CD4-positive, alpha-beta T cell treated with Interleukin-1 beta for 1 hour (primary cell): ENCODE measurements at regions not wholly inside any gene's neighbourhood (a gene's known extent, or its start where the extent isn't known, plus 50 kb on each side); places are given as distances from the start of the nearest gene placed in this dataset.
"Not testable (repeated sequence)": the region's sequence is repeated elsewhere in the genome, so short reads cannot be mapped to it uniquely, and the experiment has no call there.

Experiments
- DNase-seq, 2 donors: peaks; one replicate each; pipeline ENCODE4 v3.0.0-alpha.2; 2020 to 2022

DNA sequence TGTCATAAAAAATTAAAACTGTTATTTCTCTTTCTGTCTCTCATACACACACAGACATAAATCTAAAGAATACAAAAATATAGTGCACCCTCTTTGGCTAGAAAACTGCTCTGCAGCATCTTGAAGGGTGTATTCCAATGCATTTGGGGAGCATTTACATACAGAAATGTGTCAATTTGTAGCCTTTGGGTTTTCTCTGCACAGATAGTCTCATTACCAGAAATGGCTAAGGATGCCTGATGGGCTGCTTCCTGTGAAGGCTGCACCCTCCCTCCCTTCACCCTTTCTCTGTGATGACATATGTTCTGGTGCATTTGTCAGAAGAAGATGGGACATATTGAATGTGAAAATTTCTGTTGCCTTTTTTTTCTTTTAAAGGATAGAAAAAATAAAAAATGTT, 1239.3 kb downstream of the CDH11 start:
- DNase-seq: no peak

DNA sequence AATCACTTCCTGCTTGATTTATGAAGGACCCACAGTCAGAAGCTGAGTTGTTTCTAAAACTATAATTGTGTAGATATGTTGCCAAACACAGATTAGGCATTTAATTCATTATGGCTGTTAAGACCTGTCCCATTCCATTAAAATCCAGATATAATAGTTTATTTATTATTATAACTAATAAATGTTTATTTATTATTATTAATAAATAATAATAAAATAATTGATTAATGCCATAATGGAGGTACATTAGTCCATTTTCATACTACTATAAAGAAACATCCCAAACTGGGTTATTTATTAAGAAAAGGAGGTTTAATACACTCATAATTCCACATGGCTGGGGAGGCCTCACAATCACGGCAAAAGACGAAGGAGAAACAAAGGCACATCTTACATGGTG, 1240.9 kb downstream of the CDH11 start:
- no peak for DNase-seq

- DNase-seq: no peak
Observed at GRCh38 chr16:63877401-63877800, 1244.5 kb downstream of the CDH11 start.

DNA sequence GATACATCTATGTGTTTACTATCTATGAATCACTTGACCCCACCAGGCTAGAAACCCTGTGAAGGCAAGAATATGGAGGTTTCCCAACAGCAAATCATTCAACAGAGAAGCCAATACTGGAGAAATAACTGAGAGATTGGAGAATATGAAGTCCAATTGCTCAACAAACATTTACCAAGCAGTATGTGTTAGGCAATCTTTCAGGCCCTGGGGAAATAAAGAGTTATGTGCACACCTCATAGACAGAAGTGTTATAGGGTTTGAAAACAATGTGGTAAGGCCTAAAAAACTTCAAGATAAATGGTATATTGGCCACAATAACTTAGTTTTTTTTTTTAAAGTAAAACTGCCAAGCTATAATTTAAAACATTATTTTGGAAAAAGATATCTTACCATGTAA, 1245.8 kb downstream of the CDH11 start:
- DNase-seq: no peak

DNA sequence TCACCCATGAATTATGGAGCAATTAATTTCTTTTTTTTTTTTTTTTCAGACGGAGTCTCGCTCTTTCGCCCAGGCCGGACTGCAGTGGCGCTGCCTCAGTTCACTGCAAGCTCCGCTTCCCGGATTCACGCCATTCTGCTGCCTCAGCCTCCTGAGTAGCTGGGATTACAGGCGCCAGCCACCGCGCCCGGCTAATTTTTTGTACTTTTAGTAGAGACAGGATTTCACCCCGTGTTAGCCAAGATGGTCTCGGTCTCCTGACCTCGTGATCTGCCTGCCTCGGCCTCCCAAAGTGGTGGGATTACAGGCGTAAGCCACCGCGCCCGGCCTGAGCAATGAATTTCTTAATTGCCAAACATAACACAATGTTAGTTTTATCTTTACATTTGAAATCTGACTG, 1261.2 kb downstream of the CDH11 start:
- DNase-seq: not testable (repeated sequence)

- no peak for DNase-seq
Observed at GRCh38 chr16:63856537-63856936, 1265.3 kb downstream of the CDH11 start.

DNA sequence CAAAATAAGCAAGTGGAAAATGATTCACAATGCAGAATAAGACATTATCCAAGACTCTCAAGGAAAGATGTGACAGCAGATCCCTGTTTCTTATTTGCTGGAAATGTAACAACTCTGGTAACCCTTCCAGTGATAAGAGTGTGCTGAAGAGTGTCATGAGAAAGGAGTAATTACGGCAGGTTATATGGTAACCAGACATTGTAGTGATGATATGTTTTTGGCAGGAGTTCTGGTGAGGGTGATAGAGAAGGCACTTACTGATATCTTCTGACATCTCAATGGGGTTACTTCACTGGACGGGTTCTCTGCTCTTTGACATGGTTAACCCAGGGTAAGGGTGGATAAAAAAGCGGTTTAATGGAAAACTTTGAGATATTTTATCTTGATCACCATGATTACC, 1270.9 kb downstream of the CDH11 start:
- DNase-seq: no peak

GRCh38 chr16:63841271-63841670, 1280.6 kb downstream of the CDH11 start:
- no peak for DNase-seq

DNA sequence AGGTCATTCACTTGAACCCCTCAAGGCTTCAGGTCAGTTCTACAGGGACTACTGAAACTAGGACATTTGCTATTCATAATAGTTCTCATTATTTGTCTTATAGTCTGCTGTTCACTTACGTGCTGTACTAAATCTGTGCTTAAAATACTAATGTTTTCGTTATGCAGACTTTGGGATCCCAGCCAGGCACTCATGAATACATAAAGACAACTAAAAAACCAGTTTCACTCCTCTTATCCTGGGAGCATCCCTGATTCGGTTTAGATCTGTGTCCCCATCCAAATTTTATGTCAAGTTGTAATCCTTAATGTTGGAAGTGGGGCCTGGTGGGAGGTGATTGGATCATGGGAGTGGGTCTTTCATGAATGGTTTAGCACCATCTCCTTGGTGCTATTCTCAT, 1291.8 kb downstream of the CDH11 start:
- DNase-seq: no peak

- DNase-seq: no peak
Observed at GRCh38 chr16:63822818-63823217, 1299.0 kb downstream of the CDH11 start.

GRCh38 chr16:63816276-63816675, 1305.6 kb downstream of the CDH11 start:
- no peak for DNase-seq

- no peak for DNase-seq
Observed at GRCh38 chr16:63813862-63814261, 1308.0 kb downstream of the CDH11 start.

DNA sequence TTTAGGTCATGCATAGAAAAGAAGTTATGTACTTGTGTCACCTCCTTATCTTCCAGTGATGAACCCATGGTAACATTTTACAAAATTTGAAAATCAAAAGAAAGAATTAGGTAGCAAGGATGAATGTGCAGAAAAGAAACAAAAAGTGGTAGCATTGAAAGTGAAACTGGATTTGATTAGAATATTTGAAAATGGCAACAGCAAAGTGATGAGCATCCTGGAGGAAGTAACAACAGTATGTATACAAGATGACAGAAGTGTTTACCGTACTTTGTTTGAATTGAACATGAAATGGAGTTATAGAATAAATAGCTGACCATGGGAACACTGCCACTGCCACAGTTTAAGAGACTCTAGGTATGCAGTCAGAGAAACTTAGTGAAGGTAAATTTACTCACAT, 1313.1 kb downstream of the CDH11 start:
- DNase-seq: no peak

GRCh38 chr16:63806794-63807506, 1314.9 kb downstream of the CDH11 start:
- no peak for DNase-seq

DNA sequence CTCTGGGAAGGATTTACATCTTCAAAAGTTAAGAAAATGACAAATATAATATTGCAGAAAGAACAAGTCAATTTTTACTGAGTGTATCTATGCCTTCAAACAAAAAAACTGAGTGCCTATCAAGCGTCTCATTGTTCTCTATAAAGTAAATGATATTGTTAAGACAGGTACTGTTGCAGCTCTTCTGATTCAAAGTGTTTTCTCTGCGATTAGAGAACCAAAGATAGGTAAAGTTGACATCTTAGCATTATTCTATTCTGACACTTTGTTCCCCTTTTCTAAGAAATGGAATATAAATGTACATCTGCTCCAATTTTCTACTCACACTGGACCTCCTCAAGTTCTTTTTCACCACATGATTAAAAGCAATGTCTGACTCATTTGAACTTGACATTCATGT, 1317.7 kb downstream of the CDH11 start:
- DNase-seq: no peak

DNA sequence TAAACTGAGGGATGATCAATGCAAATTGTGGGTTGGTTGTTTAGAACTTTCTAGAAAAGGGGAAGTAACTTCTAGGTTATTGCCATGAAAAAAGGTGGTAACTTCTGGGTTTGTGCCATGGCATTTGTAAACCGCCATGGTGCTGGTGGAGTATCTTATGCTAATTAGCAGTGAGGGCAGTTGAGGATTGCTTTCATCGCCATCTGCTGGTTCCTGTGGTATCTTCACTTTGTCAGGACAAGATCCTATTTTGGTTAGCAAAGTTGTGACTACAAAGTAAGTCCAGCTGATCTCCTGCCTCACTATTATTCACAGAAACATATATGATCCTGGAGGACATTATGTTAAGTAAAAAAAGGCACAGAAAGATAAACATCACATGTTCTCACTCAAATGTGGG, 1332.3 kb downstream of the CDH11 start:
- DNase-seq: no peak

DNA sequence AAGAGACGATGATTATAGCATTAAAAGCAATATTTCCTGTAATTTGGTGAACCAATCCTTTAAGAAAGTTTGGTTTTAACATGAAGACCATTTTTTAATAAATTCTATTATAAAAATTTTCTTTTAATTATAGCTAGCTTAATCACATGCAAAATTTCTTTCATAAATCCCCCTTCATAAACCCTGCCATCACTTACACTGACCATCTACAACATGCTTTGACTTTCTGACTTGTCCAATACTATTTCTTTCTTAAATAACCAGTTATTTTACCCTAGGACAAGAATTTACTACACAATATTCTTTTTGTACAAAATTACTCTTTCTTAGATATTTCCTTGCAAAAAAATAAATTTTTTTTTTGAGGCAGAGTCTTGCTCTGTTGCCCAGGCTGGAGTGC, 1334.8 kb downstream of the CDH11 start:
- DNase-seq: no peak

DNA sequence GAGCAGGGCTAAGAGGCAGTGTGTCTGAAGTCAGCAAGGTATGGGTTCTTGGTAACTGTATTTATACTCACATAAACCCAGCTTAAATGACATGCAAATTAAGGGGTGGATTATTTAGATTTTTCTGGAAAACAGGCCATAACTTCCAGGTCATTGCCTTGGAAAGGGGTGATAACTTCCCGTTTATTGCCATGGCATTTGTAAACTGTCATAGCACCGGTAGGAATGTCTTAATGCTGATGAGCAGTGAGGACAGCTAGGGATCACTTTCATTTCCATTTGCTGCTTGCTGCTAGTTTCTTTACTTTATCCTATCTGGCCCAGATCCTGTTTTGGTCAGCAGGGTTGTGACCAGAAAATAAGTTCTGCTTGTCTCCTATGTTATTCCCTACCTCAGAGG, 1336.7 kb downstream of the CDH11 start:
- DNase-seq: no peak

GRCh38 chr16:63776437-63776836, 1345.4 kb downstream of the CDH11 start:
- DNase-seq: no peak

GRCh38 chr16:63776034-63776433, 1345.8 kb downstream of the CDH11 start:
- DNase-seq: no peak

GRCh38 chr16:63774302-63774701, 1347.6 kb downstream of the CDH11 start:
- no peak for DNase-seq

- no peak for DNase-seq
Observed at GRCh38 chr16:63769211-63769610, 1352.7 kb downstream of the CDH11 start.

- not testable (repeated sequence) for DNase-seq
Observed at GRCh38 chr16:63760246-63760645, 1361.6 kb downstream of the CDH11 start.

DNA sequence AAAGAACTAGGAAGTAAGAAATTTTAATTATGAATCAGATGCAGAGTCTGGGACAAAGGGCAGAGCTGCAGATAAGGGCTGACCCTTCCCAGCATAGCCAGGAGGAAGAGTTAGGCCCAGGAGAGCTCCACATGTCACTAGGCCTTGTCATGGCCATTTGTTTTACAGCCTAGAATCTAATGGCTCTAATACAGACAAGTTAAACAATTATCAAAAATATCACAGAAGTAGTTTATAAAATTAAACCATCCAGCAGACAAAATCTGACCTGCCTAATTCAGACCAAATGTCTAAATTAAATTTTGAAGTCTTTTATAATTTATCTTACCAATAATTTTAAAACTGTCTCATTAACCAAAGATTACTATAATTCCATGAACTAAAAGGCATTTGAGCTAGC, 1369.5 kb downstream of the CDH11 start:
- DNase-seq: no peak

GRCh38 chr16:63749276-63749675, 1372.6 kb downstream of the CDH11 start:
- no peak for DNase-seq

GRCh38 chr16:63745456-63745855, 1376.4 kb downstream of the CDH11 start:
- DNase-seq: no peak
